ENCODE measurements at regions not wholly inside any gene's neighbourhood (a gene's known extent, or its start where the extent isn't known, plus 50 kb on each side); places are given as distances from the start of the nearest gene placed in this dataset.
"Not testable (repeated sequence)": the region's sequence is repeated elsewhere in the genome, so short reads cannot be mapped to it uniquely, and the experiment has no call there.

GRCh38 chr4:131883181-131883580 lies 1265.9 kb upstream of the PCDH10 start:
- not testable (repeated sequence) for DNase-seq

- not testable (repeated sequence) for DNase-seq
Measured at GRCh38 chr4:131925662-131926061, 1223.4 kb upstream of the PCDH10 start.

GRCh38 chr4:131967646-131968045 lies 1181.4 kb upstream of the PCDH10 start:
- not testable (repeated sequence) for DNase-seq

GRCh38 chr4:131974730-131975129 lies 1174.4 kb upstream of the PCDH10 start:
- no peak for DNase-seq

- not testable (repeated sequence) for DNase-seq
Measured at GRCh38 chr4:131975276-131976132, 1173.6 kb upstream of the PCDH10 start.

- DNase-seq, result not testable (repeated sequence)
Measured at GRCh38 chr4:131976133-131977002, 1172.7 kb upstream of the PCDH10 start.

- no peak for DNase-seq
Measured at GRCh38 chr4:131978120-131978519, 1171.0 kb upstream of the PCDH10 start.

- no peak for DNase-seq
Measured at GRCh38 chr4:131989576-131989975, 1159.5 kb upstream of the PCDH10 start.

GRCh38 chr4:132001542-132001941 lies 1147.6 kb upstream of the PCDH10 start:
- DNase-seq, result no peak

GRCh38 chr4:132003593-132003992 lies 1145.5 kb upstream of the PCDH10 start:
- DNase-seq, result no peak

- DNase-seq, result no peak
Measured at GRCh38 chr4:132015321-132015720, 1133.8 kb upstream of the PCDH10 start.

GRCh38 chr4:132016703-132017350 lies 1132.3 kb upstream of the PCDH10 start:
- DNase-seq, result no peak

- no peak for DNase-seq
Measured at GRCh38 chr4:132026166-132026565, 1122.9 kb upstream of the PCDH10 start.

- no peak for DNase-seq
Measured at GRCh38 chr4:132026816-132027215, 1122.3 kb upstream of the PCDH10 start.

GRCh38 chr4:132056496-132056895 lies 1092.6 kb upstream of the PCDH10 start:
- DNase-seq, result no peak

- no peak for DNase-seq
Measured at GRCh38 chr4:132059227-132059626, 1089.9 kb upstream of the PCDH10 start.

- DNase-seq, result no peak
Measured at GRCh38 chr4:132062611-132063239, 1086.4 kb upstream of the PCDH10 start.

- DNase-seq, result no peak
Measured at GRCh38 chr4:132063829-132064228, 1085.3 kb upstream of the PCDH10 start.

GRCh38 chr4:132065940-132066495 lies 1083.1 kb upstream of the PCDH10 start:
- no peak for DNase-seq

- no peak for DNase-seq
Measured at GRCh38 chr4:132071815-132072214, 1077.3 kb upstream of the PCDH10 start.

- no peak for DNase-seq
Measured at GRCh38 chr4:132076829-132077228, 1072.3 kb upstream of the PCDH10 start.

- no peak for DNase-seq
Measured at GRCh38 chr4:132085105-132085504, 1064.0 kb upstream of the PCDH10 start.
